ENCODE measurements at regions not wholly inside any gene's neighbourhood (a gene's known extent, or its start where the extent isn't known, plus 50 kb on each side); places are given as distances from the start of the nearest gene placed in this dataset.

DNA sequence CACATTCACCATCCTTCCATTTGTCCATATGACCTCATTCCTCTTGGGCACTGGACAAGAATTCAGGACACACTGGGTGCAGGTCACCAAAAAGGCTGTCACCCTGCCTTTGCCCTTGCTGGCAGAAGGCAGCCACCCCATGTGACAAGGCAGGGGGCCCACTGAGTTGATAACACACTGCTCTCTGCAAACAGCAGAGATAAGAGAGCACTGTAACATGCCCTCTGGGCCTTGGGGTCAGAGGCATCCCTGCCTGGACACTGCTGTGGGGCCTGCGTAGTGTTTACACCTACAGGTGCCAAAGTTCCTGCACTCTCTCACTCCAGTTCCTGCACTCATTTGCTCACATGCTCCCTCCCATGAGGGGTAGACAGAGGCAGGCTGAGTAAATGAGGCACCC, 344.7 kb upstream of the TCF4 start:
- TF ChIP-seq, protein P1, sequence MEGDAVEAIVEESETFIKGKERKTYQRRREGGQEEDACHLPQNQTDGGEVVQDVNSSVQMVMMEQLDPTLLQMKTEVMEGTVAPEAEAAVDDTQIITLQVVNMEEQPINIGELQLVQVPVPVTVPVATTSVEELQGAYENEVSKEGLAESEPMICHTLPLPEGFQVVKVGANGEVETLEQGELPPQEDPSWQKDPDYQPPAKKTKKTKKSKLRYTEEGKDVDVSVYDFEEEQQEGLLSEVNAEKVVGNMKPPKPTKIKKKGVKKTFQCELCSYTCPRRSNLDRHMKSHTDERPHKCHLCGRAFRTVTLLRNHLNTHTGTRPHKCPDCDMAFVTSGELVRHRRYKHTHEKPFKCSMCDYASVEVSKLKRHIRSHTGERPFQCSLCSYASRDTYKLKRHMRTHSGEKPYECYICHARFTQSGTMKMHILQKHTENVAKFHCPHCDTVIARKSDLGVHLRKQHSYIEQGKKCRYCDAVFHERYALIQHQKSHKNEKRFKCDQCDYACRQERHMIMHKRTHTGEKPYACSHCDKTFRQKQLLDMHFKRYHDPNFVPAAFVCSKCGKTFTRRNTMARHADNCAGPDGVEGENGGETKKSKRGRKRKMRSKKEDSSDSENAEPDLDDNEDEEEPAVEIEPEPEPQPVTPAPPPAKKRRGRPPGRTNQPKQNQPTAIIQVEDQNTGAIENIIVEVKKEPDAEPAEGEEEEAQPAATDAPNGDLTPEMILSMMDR (IDR thresholded peaks at IDR 0.05; ENCODE audit: insufficient read depth, low read depth, low read length), result no peak
- TF ChIP-seq EZH2 (IDR thresholded peaks at IDR 0.05; ENCODE audit: insufficient read depth, low read length), result no peak
